HepG2 (cell line): ENCODE measurements at regions not wholly inside any gene's neighbourhood (a gene's known extent, or its start where the extent isn't known, plus 50 kb on each side); places are given as distances from the start of the nearest gene placed in this dataset.

Experiments used
- ATAC-seq: fragments of 200-7000 bp; cut with Tn5 transposase; 3 replicates; pipeline ENCODE4 v1.9.1; 2020; ENCODE audit warnings: mild to moderate bottlenecking, moderate library complexity
- BruUV-seq: library from RNA; stranded (reverse); fragments of 400-500 nt; replicated peaks from 2 replicates; lab custom pipeline; 2021; lab: Mats Ljungman, UMichigan
- CTCF ChIA-PET: fragments of 300-600 bp; formaldehyde crosslinking; extraction: SDS; loops from one replicate; lab custom pipeline; 2021; ENCODE audit warnings: low total read pairs, inconsistent platforms, low intra/inter-chr PET ratio; lab: Yijun Ruan, JAX
- POLR2A ChIA-PET: fragments of 350-600 bp; sonication (Branson Sonifier 250); formaldehyde crosslinking; loops from one replicate; lab custom pipeline; 2020; ENCODE audit warnings: antibody characterized with exemption, inconsistent platforms; lab: Yijun Ruan, JAX
- DNase-seq: peaks from one replicate; pipeline ENCODE4 v3.0.0-alpha.2; 2015; ENCODE audit warnings: low spot score
- FAIRE-seq: peaks from 3 replicates; lab custom pipeline; 2011; peaks lifted over from hg19 to GRCh38; lab: Jason Lieb, UNC
- H2AFZ ChIP-seq: one replicate; pipeline ENCODE4 v1.6.1; 2011; ENCODE audit warnings: low read length, inconsistent platforms
- H3K27ac ChIP-seq: fragments of 300-600 bp; 3 replicates; pipeline ENCODE4 v1.8.0; 2011; ENCODE audit warnings: mixed run types, mild to moderate bottlenecking, mixed read lengths, low read length, inconsistent platforms; ENCODE audit not compliant: insufficient read depth; ENCODE audit errors: extremely low read length
- H3K27me3 ChIP-seq, 2 experiments: fragments of 200-600 bp in 1 of 2; 2 replicates in 1 of 2; 3 replicates in 1 of 2; pipeline versions ENCODE4 v1.6.0 to v1.8.0; 2011; ENCODE audit warnings: low read length in 2 of 2, mild to moderate bottlenecking in 2 of 2, moderate library complexity in 2 of 2, inconsistent platforms in 1 of 2; ENCODE audit not compliant: insufficient read depth in 2 of 2, control insufficient read depth in 1 of 2
- H3K36me3 ChIP-seq, 2 experiments: fragments of 200-600 bp in 1 of 2; replicated peaks in 1 of 2; 2 replicates in 1 of 2; 3 replicates in 1 of 2; pipeline versions ENCODE4 v1.5.1 to v1.8.0; 2011; ENCODE audit warnings: low read length in 2 of 2, inconsistent platforms in 1 of 2; ENCODE audit not compliant: insufficient read depth in 2 of 2, control insufficient read depth in 1 of 2
- H3K4me1 ChIP-seq: 2 replicates; pipeline ENCODE4 v1.5.1; 2012; ENCODE audit warnings: low read length, inconsistent platforms; ENCODE audit not compliant: insufficient read depth
- H3K4me2 ChIP-seq: 2 replicates; pipeline ENCODE4 v1.6.0; 2011; ENCODE audit warnings: low read depth, low read length, inconsistent platforms
- H3K4me3 ChIP-seq, 3 experiments: fragments of 200-600 bp in 1 of 3; sonication (generic), shearing (Covaris generic) in 1 of 3; replicated peaks in 1 of 3; 2 replicates each; pipeline ENCODE4 v1.5.1; 2011 to 2016; ENCODE audit warnings: low read length in 3 of 3, inconsistent platforms in 2 of 3, low read depth in 2 of 3, mild to moderate bottlenecking in 2 of 3, control low read depth in 1 of 3, mixed read lengths in 1 of 3; ENCODE audit not compliant: insufficient read depth in 1 of 3
- H3K79me2 ChIP-seq: one replicate; pipeline ENCODE4 v1.6.1; 2011; ENCODE audit warnings: low read length, inconsistent platforms; ENCODE audit not compliant: insufficient read depth
- H3K9ac ChIP-seq: 2 replicates; pipeline ENCODE4 v1.6.0; 2011; ENCODE audit warnings: mild to moderate bottlenecking, low read depth, low read length, inconsistent platforms; ENCODE audit not compliant: insufficient read depth
- H3K9me3 ChIP-seq: 2 replicates; pipeline ENCODE4 v1.5.1; 2012; ENCODE audit warnings: mild to moderate bottlenecking, low read length
- H4K20me1 ChIP-seq: 2 replicates; pipeline ENCODE4 v1.6.0; 2011; ENCODE audit warnings: inconsistent platforms, mild to moderate bottlenecking, low read length, moderate library complexity; ENCODE audit not compliant: insufficient read depth
- DR1 ChIP-seq: sonication (generic); formaldehyde crosslinking; IDR thresholded peaks from 2 replicates; pipeline ENCODE4 v1.8.0; 2021; ENCODE audit warnings: mild to moderate bottlenecking, missing genetic modification reagents, inconsistent platforms
- EEA1 ChIP-seq: sonication (generic); formaldehyde crosslinking; IDR thresholded peaks from 2 replicates; pipeline ENCODE4 v1.5.1; 2020; ENCODE audit warnings: mild to moderate bottlenecking, missing genetic modification reagents, borderline replicate concordance
- FIP1L1 ChIP-seq: fragments of 200-400 bp; formaldehyde crosslinking; IDR thresholded peaks from 2 replicates; pipeline ENCODE4 v1.6.1; 2018; ENCODE audit warnings: low read depth, mild to moderate bottlenecking, low read length, moderate library complexity, borderline replicate concordance; ENCODE audit not compliant: insufficient read depth
- SOX5 ChIP-seq: IDR thresholded peaks from 2 replicates; pipeline ENCODE4 v1.6.1; 2016; ENCODE audit warnings: borderline replicate concordance
- SOX6 ChIP-seq, 2 experiments: fragments of 450-650 bp in 1 of 2; sonication (generic) in 1 of 2; formaldehyde crosslinking in 1 of 2; IDR thresholded peaks; 2 replicates each; pipeline versions ENCODE4 v1.4.0 to v1.6.1; 2017 to 2020; ENCODE audit warnings: antibody characterized with exemption in 1 of 2, mild to moderate bottlenecking in 1 of 2, missing genetic modification reagents in 1 of 2
- WIZ ChIP-seq: sonication (generic); formaldehyde crosslinking; IDR thresholded peaks from 2 replicates; pipeline ENCODE4 v1.5.1; 2020; ENCODE audit warnings: mild to moderate bottlenecking, missing genetic modification reagents
- ZNF3 ChIP-seq: IDR thresholded peaks from 2 replicates; pipeline ENCODE4 v1.7.0; 2017; ENCODE audit warnings: inconsistent platforms
- ZNF484 ChIP-seq: sonication (generic); formaldehyde crosslinking; IDR thresholded peaks from 2 replicates; pipeline ENCODE4 v1.5.1; 2020; ENCODE audit warnings: mild to moderate bottlenecking, low read depth, missing genetic modification reagents, borderline replicate concordance
- ZNF567 ChIP-seq: sonication (generic); formaldehyde crosslinking; IDR thresholded peaks from 2 replicates; pipeline ENCODE4 v1.8.1; 2023; ENCODE audit warnings: mild to moderate bottlenecking, missing genetic modification reagents, borderline replicate concordance
- ZNF737 ChIP-seq: sonication (generic); formaldehyde crosslinking; IDR thresholded peaks from 2 replicates; pipeline ENCODE4 v1.5.0; 2020; ENCODE audit warnings: missing genetic modification reagents, mild to moderate bottlenecking, borderline replicate concordance
- ZNF788 ChIP-seq: sonication (generic); formaldehyde crosslinking; IDR thresholded peaks from 2 replicates; pipeline ENCODE4 v1.5.0; 2020; ENCODE audit warnings: mild to moderate bottlenecking, missing genetic modification reagents, borderline replicate concordance
- ZNF879 ChIP-seq: sonication (generic); formaldehyde crosslinking; IDR thresholded peaks from 2 replicates; pipeline ENCODE4 v1.8.1; 2023; ENCODE audit warnings: missing genetic modification reagents
- WGBS: methylation state at CpG from one replicate; pipeline ENCODE4 v1.1.6; 2017; ENCODE audit warnings: low lambda C conversion rate; 5-methylcytosine and 5-hydroxymethylcytosine counted together
- in situ Hi-C: cut with HindIII; loops from 2 replicates; pipeline ENCODE4 v1.10.0; 2017; ENCODE audit warnings: low pct_unique_long_range_greater_than_20kb; ENCODE audit not compliant: extremely low pct_ligation_motif_present
- intact Hi-C: fragments of 100-400 bp; cut with micrococcal nuclease; formaldehyde crosslinking; loops from one replicate; pipeline ENCODE4 v1.10.0; 2022; ENCODE audit not compliant: unreplicated experiment
- TF ChIP-seq, protein P1 (sequence below): IDR thresholded peaks from 2 replicates; pipeline ENCODE4 v1.6.1; 2016
- TF ChIP-seq, protein P2 (sequence below): IDR thresholded peaks from 2 replicates; pipeline ENCODE4 v1.6.1; 2016; ENCODE audit warnings: low read depth, borderline replicate concordance
- TF ChIP-seq, protein P3 (sequence below): sonication (generic); formaldehyde crosslinking; IDR thresholded peaks from 2 replicates; pipeline ENCODE4 v1.8.1; 2023; ENCODE audit warnings: mild to moderate bottlenecking, missing genetic modification reagents
- TF ChIP-seq, protein P4 (sequence below): sonication (generic); formaldehyde crosslinking; IDR thresholded peaks from 2 replicates; pipeline ENCODE4 v1.5.0; 2020; ENCODE audit warnings: missing genetic modification reagents
- TF ChIP-seq, protein P5 (sequence below): sonication (generic); formaldehyde crosslinking; conservative IDR thresholded peaks from 2 replicates; pipeline ENCODE4 v1.8.1; 2023; ENCODE audit warnings: missing genetic modification reagents

DNA sequence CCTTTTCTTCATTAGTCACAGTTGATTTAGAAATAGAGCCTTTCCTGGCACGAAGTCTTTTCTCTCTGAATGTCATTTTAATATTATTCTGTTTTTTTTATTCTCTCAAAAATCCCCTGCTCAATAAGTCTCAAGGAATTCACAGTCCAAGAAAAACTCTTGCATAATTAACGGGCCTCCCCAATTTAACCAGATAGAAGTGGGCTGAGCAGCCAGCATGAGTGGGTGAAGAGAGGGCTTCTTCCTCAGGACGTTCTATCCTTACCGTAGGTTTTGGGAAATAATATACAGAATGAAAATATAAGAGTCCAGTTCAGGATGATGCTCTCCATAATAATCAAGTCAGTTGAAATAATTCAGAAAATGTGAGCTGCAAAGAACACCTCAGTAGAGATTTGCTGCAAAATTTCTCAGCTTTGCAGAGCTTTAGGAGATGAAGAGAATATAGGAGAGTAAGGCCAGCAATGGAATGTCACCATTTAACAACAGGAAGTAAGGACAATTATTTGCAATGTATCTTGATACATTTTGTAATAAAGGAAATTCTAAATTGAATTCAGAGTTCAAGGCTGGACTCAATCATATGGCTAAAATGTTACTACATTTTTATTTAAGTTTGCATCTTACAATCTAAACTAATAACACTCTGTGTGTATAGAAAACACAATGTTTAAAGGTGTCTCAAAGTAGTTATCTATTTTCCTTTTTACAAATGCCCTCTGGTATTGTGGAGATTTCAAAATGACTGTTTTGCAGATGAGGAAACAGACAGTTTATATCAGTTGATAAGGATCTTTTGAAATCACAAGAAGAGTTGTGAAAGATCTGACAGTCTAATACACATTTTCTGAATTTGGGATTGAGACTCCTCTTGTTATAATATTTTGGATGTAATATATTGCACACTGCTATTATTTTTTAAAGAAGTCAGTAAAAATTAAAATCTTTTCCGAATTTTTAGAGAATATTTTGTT, 1724.1 kb upstream of the SEL1L start:
- BruUV-seq, result no TSS peak
- Histone ChIP-seq H3K4me3 (no peak overlapping the region), H3K36me3 (no peaks in the 10 kb centered on the region), H2AFZ (no peak overlapping the region), H3K4me2 (no peak overlapping the region), H3K79me2 (no peaks in the 10 kb centered on the region), H3K9me3 (peaks cover 39% of the 10 kb centered on the region; the same call in 1 of the 2 replicates), H3K27ac (no peak overlapping the region), H3K4me1 (no peaks in the 10 kb centered on the region), H3K9ac (no peak overlapping the region), H4K20me1 (no peaks in the 10 kb centered on the region), H3K27me3 (no peaks in the 10 kb centered on the region)
- TF ChIP-seq, protein P1, sequence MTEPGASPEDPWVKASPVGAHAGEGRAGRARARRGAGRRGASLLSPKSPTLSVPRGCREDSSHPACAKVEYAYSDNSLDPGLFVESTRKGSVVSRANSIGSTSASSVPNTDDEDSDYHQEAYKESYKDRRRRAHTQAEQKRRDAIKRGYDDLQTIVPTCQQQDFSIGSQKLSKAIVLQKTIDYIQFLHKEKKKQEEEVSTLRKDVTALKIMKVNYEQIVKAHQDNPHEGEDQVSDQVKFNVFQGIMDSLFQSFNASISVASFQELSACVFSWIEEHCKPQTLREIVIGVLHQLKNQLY, result no peak
- no peak for TF ChIP-seq EEA1 (CRISPR knock-in tag)
- no peak for TF ChIP-seq FIP1L1
- TF ChIP-seq DR1 (CRISPR knock-in tag), result no peak
- TF ChIP-seq, protein P2, sequence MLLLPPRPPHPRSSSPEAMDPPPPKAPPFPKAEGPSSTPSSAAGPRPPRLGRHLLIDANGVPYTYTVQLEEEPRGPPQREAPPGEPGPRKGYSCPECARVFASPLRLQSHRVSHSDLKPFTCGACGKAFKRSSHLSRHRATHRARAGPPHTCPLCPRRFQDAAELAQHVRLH (CRISPR knock-in tag), result no peak
- TF ChIP-seq, protein P3, sequence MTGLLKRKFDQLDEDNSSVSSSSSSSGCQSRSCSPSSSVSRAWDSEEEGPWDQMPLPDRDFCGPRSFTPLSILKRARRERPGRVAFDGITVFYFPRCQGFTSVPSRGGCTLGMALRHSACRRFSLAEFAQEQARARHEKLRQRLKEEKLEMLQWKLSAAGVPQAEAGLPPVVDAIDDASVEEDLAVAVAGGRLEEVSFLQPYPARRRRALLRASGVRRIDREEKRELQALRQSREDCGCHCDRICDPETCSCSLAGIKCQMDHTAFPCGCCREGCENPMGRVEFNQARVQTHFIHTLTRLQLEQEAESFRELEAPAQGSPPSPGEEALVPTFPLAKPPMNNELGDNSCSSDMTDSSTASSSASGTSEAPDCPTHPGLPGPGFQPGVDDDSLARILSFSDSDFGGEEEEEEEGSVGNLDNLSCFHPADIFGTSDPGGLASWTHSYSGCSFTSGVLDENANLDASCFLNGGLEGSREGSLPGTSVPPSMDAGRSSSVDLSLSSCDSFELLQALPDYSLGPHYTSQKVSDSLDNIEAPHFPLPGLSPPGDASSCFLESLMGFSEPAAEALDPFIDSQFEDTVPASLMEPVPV (CRISPR knock-in tag), result no peak
- TF ChIP-seq ZNF879 (CRISPR knock-in tag), result no peak
- TF ChIP-seq SOX6 (IDR thresholded peaks at IDR 0.05), result no peak
- no peak for TF ChIP-seq SOX6 (CRISPR knock-in tag; IDR thresholded peaks at IDR 0.05)
- TF ChIP-seq WIZ (CRISPR knock-in tag), result no peak
- no peak for TF ChIP-seq ZNF3 (CRISPR knock-in tag)
- TF ChIP-seq ZNF737 (CRISPR knock-in tag), result no peak
- TF ChIP-seq, protein P4, sequence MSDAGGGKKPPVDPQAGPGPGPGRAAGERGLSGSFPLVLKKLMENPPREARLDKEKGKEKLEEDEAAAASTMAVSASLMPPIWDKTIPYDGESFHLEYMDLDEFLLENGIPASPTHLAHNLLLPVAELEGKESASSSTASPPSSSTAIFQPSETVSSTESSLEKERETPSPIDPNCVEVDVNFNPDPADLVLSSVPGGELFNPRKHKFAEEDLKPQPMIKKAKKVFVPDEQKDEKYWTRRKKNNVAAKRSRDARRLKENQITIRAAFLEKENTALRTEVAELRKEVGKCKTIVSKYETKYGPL (CRISPR knock-in tag), result no peak
- no peak for TF ChIP-seq ZNF788 (CRISPR knock-in tag)
- TF ChIP-seq, protein P5, sequence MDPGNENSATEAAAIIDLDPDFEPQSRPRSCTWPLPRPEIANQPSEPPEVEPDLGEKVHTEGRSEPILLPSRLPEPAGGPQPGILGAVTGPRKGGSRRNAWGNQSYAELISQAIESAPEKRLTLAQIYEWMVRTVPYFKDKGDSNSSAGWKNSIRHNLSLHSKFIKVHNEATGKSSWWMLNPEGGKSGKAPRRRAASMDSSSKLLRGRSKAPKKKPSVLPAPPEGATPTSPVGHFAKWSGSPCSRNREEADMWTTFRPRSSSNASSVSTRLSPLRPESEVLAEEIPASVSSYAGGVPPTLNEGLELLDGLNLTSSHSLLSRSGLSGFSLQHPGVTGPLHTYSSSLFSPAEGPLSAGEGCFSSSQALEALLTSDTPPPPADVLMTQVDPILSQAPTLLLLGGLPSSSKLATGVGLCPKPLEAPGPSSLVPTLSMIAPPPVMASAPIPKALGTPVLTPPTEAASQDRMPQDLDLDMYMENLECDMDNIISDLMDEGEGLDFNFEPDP (CRISPR knock-in tag), result no peak
- TF ChIP-seq SOX5 (CRISPR knock-in tag), result no peak
- no peak for TF ChIP-seq ZNF484 (CRISPR knock-in tag)
- no peak for TF ChIP-seq ZNF567 (CRISPR knock-in tag)
- POLR2A ChIA-PET, result no interaction called here
- intact Hi-C loops (no loop called here), in situ Hi-C loops (no loop called here)
- under 1% methylated on average over 5 of the region's 5 CpGs for WGBS
- CTCF ChIA-PET, result no interaction called here
- FAIRE-seq (no peak), DNase-seq (no peak), ATAC-seq (no peak)
